HepG2 (cell line): ENCODE measurements at regions not wholly inside any gene's neighbourhood (a gene's known extent, or its start where the extent isn't known, plus 50 kb on each side); places are given as distances from the start of the nearest gene placed in this dataset.

ENCODE experiments used
- ATAC-seq: fragments of 200-7000 bp; cut with Tn5 transposase; 3 replicates; pipeline ENCODE4 v1.9.1; 2020; ENCODE audit warnings: mild to moderate bottlenecking, moderate library complexity
- BruUV-seq: library from RNA; stranded (reverse); fragments of 400-500 nt; replicated peaks from 2 replicates; lab custom pipeline; 2021; lab: Mats Ljungman, UMichigan
- CTCF ChIA-PET: fragments of 300-600 bp; formaldehyde crosslinking; extraction: SDS; loops from one replicate; lab custom pipeline; 2021; ENCODE audit warnings: low total read pairs, inconsistent platforms, low intra/inter-chr PET ratio; lab: Yijun Ruan, JAX
- POLR2A ChIA-PET: fragments of 350-600 bp; sonication (Branson Sonifier 250); formaldehyde crosslinking; loops from one replicate; lab custom pipeline; 2020; ENCODE audit warnings: antibody characterized with exemption, inconsistent platforms; lab: Yijun Ruan, JAX
- DNase-seq: peaks from one replicate; pipeline ENCODE4 v3.0.0-alpha.2; 2015; ENCODE audit warnings: low spot score
- FAIRE-seq: peaks from 3 replicates; lab custom pipeline; 2011; peaks lifted over from hg19 to GRCh38; lab: Jason Lieb, UNC
- H2AFZ ChIP-seq: one replicate; pipeline ENCODE4 v1.6.1; 2011; ENCODE audit warnings: low read length, inconsistent platforms
- H3K27ac ChIP-seq: fragments of 300-600 bp; 3 replicates; pipeline ENCODE4 v1.8.0; 2011; ENCODE audit warnings: mixed run types, mild to moderate bottlenecking, mixed read lengths, low read length, inconsistent platforms; ENCODE audit not compliant: insufficient read depth; ENCODE audit errors: extremely low read length
- H3K27me3 ChIP-seq, 2 experiments: fragments of 200-600 bp in 1 of 2; 2 replicates in 1 of 2; 3 replicates in 1 of 2; pipeline versions ENCODE4 v1.6.0 to v1.8.0; 2011; ENCODE audit warnings: low read length in 2 of 2, mild to moderate bottlenecking in 2 of 2, moderate library complexity in 2 of 2, inconsistent platforms in 1 of 2; ENCODE audit not compliant: insufficient read depth in 2 of 2, control insufficient read depth in 1 of 2
- H3K36me3 ChIP-seq, 2 experiments: fragments of 200-600 bp in 1 of 2; replicated peaks in 1 of 2; 2 replicates in 1 of 2; 3 replicates in 1 of 2; pipeline versions ENCODE4 v1.5.1 to v1.8.0; 2011; ENCODE audit warnings: low read length in 2 of 2, inconsistent platforms in 1 of 2; ENCODE audit not compliant: insufficient read depth in 2 of 2, control insufficient read depth in 1 of 2
- H3K4me1 ChIP-seq: 2 replicates; pipeline ENCODE4 v1.5.1; 2012; ENCODE audit warnings: low read length, inconsistent platforms; ENCODE audit not compliant: insufficient read depth
- H3K4me2 ChIP-seq: 2 replicates; pipeline ENCODE4 v1.6.0; 2011; ENCODE audit warnings: low read depth, low read length, inconsistent platforms
- H3K4me3 ChIP-seq, 3 experiments: fragments of 200-600 bp in 1 of 3; sonication (generic), shearing (Covaris generic) in 1 of 3; replicated peaks in 1 of 3; 2 replicates each; pipeline ENCODE4 v1.5.1; 2011 to 2016; ENCODE audit warnings: low read length in 3 of 3, inconsistent platforms in 2 of 3, low read depth in 2 of 3, mild to moderate bottlenecking in 2 of 3, control low read depth in 1 of 3, mixed read lengths in 1 of 3; ENCODE audit not compliant: insufficient read depth in 1 of 3
- H3K79me2 ChIP-seq: one replicate; pipeline ENCODE4 v1.6.1; 2011; ENCODE audit warnings: low read length, inconsistent platforms; ENCODE audit not compliant: insufficient read depth
- H3K9ac ChIP-seq: 2 replicates; pipeline ENCODE4 v1.6.0; 2011; ENCODE audit warnings: mild to moderate bottlenecking, low read depth, low read length, inconsistent platforms; ENCODE audit not compliant: insufficient read depth
- H3K9me3 ChIP-seq: 2 replicates; pipeline ENCODE4 v1.5.1; 2012; ENCODE audit warnings: mild to moderate bottlenecking, low read length
- H4K20me1 ChIP-seq: 2 replicates; pipeline ENCODE4 v1.6.0; 2011; ENCODE audit warnings: inconsistent platforms, mild to moderate bottlenecking, low read length, moderate library complexity; ENCODE audit not compliant: insufficient read depth
- HIVEP1 ChIP-seq: sonication (generic); formaldehyde crosslinking; IDR thresholded peaks from 2 replicates; pipeline ENCODE4 v1.4.0; 2020; ENCODE audit warnings: mild to moderate bottlenecking, missing genetic modification reagents
- KLF16 ChIP-seq, 2 experiments: sonication (generic) in 1 of 2; formaldehyde crosslinking in 1 of 2; IDR thresholded peaks; 2 replicates each; pipeline versions ENCODE4 v1.6.1 to v1.8.0; 2016 to 2023; ENCODE audit warnings: missing genetic modification reagents in 2 of 2, missing compliant biosample characterization in 1 of 2
- MED8 ChIP-seq: sonication (generic); formaldehyde crosslinking; IDR thresholded peaks from 2 replicates; pipeline ENCODE4 v1.8.1; 2023; ENCODE audit warnings: mild to moderate bottlenecking, missing genetic modification reagents; ENCODE audit not compliant: insufficient replicate concordance
- MIXL1 ChIP-seq: IDR thresholded peaks from 2 replicates; pipeline ENCODE4 v1.6.1; 2016
- SIX1 ChIP-seq: sonication (generic); formaldehyde crosslinking; IDR thresholded peaks from 2 replicates; pipeline ENCODE4 v1.4.0; 2020; ENCODE audit warnings: missing genetic modification reagents, borderline replicate concordance
- ZNF260 ChIP-seq: sonication (generic); formaldehyde crosslinking; IDR thresholded peaks from 2 replicates; pipeline ENCODE4 v1.4.0; 2020; ENCODE audit warnings: missing genetic modification reagents, low read depth, mild to moderate bottlenecking, borderline replicate concordance
- ZNF562 ChIP-seq: sonication (generic); formaldehyde crosslinking; IDR thresholded peaks from 2 replicates; pipeline ENCODE4 v1.8.0; 2022; ENCODE audit warnings: missing genetic modification reagents, borderline replicate concordance
- ZNF709 ChIP-seq: sonication (generic); formaldehyde crosslinking; IDR thresholded peaks from 2 replicates; pipeline ENCODE4 v1.5.0; 2020; ENCODE audit warnings: mild to moderate bottlenecking, missing genetic modification reagents
- ZSCAN21 ChIP-seq: sonication (generic); formaldehyde crosslinking; IDR thresholded peaks from 2 replicates; pipeline ENCODE4 v1.8.0; 2022; ENCODE audit warnings: mild to moderate bottlenecking, missing genetic modification reagents, moderate library complexity, borderline replicate concordance
- WGBS: methylation state at CpG from one replicate; pipeline ENCODE4 v1.1.6; 2017; ENCODE audit warnings: low lambda C conversion rate; 5-methylcytosine and 5-hydroxymethylcytosine counted together
- in situ Hi-C: cut with HindIII; loops from 2 replicates; pipeline ENCODE4 v1.10.0; 2017; ENCODE audit warnings: low pct_unique_long_range_greater_than_20kb; ENCODE audit not compliant: extremely low pct_ligation_motif_present
- intact Hi-C: fragments of 100-400 bp; cut with micrococcal nuclease; formaldehyde crosslinking; loops from one replicate; pipeline ENCODE4 v1.10.0; 2022; ENCODE audit not compliant: unreplicated experiment
- TF ChIP-seq, protein P1 (sequence below): sonication (generic); formaldehyde crosslinking; IDR thresholded peaks from 2 replicates; pipeline ENCODE4 v1.5.1; 2020; ENCODE audit warnings: missing genetic modification reagents, mild to moderate bottlenecking, borderline replicate concordance
- TF ChIP-seq, protein P2 (sequence below): sonication (generic); formaldehyde crosslinking; IDR thresholded peaks from 2 replicates; pipeline ENCODE4 v1.5.0; 2020; ENCODE audit warnings: mild to moderate bottlenecking, missing genetic modification reagents
- TF ChIP-seq, protein P3 (sequence below): sonication (generic); formaldehyde crosslinking; IDR thresholded peaks from 2 replicates; pipeline ENCODE4 v1.5.0; 2020; ENCODE audit warnings: missing genetic modification reagents, mild to moderate bottlenecking, borderline replicate concordance

DNA sequence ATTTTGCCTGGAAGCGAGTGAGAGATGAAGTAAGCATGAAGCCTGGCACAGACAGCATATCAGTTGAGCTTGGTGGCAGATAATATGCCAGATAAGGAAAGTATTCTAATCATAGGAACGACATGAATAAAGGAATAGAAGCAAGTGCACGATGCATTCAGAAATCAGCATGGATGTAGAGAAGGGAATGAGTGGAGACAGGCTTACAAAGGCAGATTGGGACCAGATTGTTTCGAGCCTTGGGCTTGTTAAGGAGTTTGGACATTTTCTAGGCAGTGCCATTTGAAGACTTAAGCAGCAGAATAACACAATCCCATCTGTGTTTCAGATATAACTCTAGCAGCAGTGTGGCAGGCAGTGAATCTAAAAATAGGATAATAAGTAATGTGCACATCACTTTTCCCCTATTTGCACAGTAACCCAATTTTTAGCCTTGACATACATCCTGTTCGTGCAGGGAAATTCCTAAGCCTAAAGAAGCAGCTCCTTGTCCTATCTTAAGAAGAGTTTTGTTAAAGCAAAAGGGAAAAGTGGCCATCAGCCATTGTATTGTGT is 450.2 kb downstream of the PLCL1 start:
- BruUV-seq, result no TSS peak
- intact Hi-C loops, result no loop called here
- Histone ChIP-seq H3K9me3 (no peaks in the 10 kb centered on the region), H3K79me2 (no peaks in the 10 kb centered on the region), H3K4me3 (no peak overlapping the region), H3K27ac (no peak overlapping the region), H3K9ac (no peak overlapping the region), H4K20me1 (no peaks in the 10 kb centered on the region), H3K27me3 (no peaks in the 10 kb centered on the region), H2AFZ (no peak overlapping the region), H3K36me3 (no peaks in the 10 kb centered on the region), H3K4me1 (no peaks in the 10 kb centered on the region), H3K4me2 (no peak overlapping the region)
- no peak for ATAC-seq
- WGBS, result 4% methylated on average over 5 of the region's 5 CpGs
- TF ChIP-seq SIX1, result no peak
- TF ChIP-seq, protein P1, sequence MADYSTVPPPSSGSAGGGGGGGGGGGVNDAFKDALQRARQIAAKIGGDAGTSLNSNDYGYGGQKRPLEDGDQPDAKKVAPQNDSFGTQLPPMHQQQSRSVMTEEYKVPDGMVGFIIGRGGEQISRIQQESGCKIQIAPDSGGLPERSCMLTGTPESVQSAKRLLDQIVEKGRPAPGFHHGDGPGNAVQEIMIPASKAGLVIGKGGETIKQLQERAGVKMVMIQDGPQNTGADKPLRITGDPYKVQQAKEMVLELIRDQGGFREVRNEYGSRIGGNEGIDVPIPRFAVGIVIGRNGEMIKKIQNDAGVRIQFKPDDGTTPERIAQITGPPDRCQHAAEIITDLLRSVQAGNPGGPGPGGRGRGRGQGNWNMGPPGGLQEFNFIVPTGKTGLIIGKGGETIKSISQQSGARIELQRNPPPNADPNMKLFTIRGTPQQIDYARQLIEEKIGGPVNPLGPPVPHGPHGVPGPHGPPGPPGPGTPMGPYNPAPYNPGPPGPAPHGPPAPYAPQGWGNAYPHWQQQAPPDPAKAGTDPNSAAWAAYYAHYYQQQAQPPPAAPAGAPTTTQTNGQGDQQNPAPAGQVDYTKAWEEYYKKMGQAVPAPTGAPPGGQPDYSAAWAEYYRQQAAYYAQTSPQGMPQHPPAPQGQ, result no peak
- TF ChIP-seq MIXL1 (CRISPR knock-in tag), result no peak
- TF ChIP-seq, protein P2, sequence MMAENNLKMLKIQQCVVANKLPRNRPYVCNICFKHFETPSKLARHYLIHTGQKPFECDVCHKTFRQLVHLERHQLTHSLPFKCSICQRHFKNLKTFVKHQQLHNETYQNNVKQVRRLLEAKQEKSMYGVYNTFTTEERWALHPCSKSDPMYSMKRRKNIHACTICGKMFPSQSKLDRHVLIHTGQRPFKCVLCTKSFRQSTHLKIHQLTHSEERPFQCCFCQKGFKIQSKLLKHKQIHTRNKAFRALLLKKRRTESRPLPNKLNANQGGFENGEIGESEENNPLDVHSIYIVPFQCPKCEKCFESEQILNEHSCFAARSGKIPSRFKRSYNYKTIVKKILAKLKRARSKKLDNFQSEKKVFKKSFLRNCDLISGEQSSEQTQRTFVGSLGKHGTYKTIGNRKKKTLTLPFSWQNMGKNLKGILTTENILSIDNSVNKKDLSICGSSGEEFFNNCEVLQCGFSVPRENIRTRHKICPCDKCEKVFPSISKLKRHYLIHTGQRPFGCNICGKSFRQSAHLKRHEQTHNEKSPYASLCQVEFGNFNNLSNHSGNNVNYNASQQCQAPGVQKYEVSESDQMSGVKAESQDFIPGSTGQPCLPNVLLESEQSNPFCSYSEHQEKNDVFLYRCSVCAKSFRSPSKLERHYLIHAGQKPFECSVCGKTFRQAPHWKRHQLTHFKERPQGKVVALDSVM, result no peak
- TF ChIP-seq, protein P3, sequence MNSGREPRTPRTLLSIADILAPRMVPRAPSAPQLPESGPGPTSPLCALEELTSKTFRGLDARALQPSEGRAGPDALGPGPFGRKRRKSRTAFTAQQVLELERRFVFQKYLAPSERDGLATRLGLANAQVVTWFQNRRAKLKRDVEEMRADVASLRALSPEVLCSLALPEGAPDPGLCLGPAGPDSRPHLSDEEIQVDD (CRISPR knock-in tag), result no peak
- no peak for TF ChIP-seq KLF16 (CRISPR knock-in tag; IDR thresholded peaks at IDR 0.05)
- no peak for TF ChIP-seq ZNF260 (CRISPR knock-in tag)
- TF ChIP-seq ZNF709 (CRISPR knock-in tag), result no peak
- no peak for TF ChIP-seq HIVEP1 (CRISPR knock-in tag)
- TF ChIP-seq ZNF562, result no peak
- TF ChIP-seq MED8 (CRISPR knock-in tag), result no peak
- TF ChIP-seq ZSCAN21 (CRISPR knock-in tag), result no peak
- in situ Hi-C loops, result no loop called here
- POLR2A ChIA-PET, result no interaction called here
- CTCF ChIA-PET, result no interaction called here
- DNase-seq, result no peak
- no peak for FAIRE-seq
